Fibroblast of lung (primary cell): ENCODE measurements at regions not wholly inside any gene's neighbourhood (a gene's known extent, or its start where the extent isn't known, plus 50 kb on each side); places are given as distances from the start of the nearest gene placed in this dataset.

Experiments
- DNase-seq, 2 donors: peaks; one replicate each; pipeline versions ENCODE4 v3.0.0 to v3.0.0-alpha.2; 2010; ENCODE audit warnings: low read depth in 2 of 2
- H2AFZ ChIP-seq: 2 replicates; pipeline ENCODE4 v1.5.1; 2012; ENCODE audit warnings: low read length, control low read depth, inconsistent platforms
- H3K27ac ChIP-seq: 2 replicates; pipeline ENCODE4 v1.5.1; 2011; ENCODE audit warnings: low read length, control low read depth; ENCODE audit not compliant: insufficient read depth
- H3K27me3 ChIP-seq: 2 replicates; pipeline ENCODE4 v1.5.1; 2011; ENCODE audit warnings: mild to moderate bottlenecking, low read length; ENCODE audit not compliant: control insufficient read depth, insufficient read depth
- H3K36me3 ChIP-seq: 2 replicates; pipeline ENCODE4 v1.5.1; 2011; ENCODE audit warnings: low read length; ENCODE audit not compliant: control insufficient read depth, insufficient read depth
- H3K4me1 ChIP-seq: 2 replicates; pipeline ENCODE4 v1.5.1; 2011; ENCODE audit warnings: low read length; ENCODE audit not compliant: control insufficient read depth, insufficient read depth; ENCODE audit errors: extremely low read depth
- H3K4me2 ChIP-seq: 2 replicates; pipeline ENCODE4 v1.5.1; 2011; ENCODE audit warnings: low read length, control low read depth; ENCODE audit not compliant: insufficient read depth; ENCODE audit errors: extremely low read depth
- H3K4me3 ChIP-seq, 4 experiments: fragments of 200-600 bp in 1 of 4; sonication (generic) in 1 of 4; replicated peaks in 1 of 4; 2 replicates each; pipeline ENCODE4 v1.5.1; 2011 to 2016; ENCODE audit warnings: low read length in 4 of 4, low read depth in 3 of 4, mild to moderate bottlenecking in 3 of 4, control low read depth in 2 of 4, inconsistent platforms in 1 of 4, mixed read lengths in 1 of 4; ENCODE audit not compliant: insufficient read depth in 1 of 4; ENCODE audit errors: control extremely low read depth in 1 of 4
- H3K79me2 ChIP-seq: 2 replicates; pipeline ENCODE4 v1.5.1; 2012; ENCODE audit warnings: mild to moderate bottlenecking, low read length, inconsistent platforms; ENCODE audit not compliant: control insufficient read depth, insufficient read depth
- H3K9ac ChIP-seq: 2 replicates; pipeline ENCODE4 v1.5.1; 2011; ENCODE audit warnings: mild to moderate bottlenecking, low read length, control low read depth; ENCODE audit not compliant: insufficient read depth
- H3K9me3 ChIP-seq: 2 replicates; pipeline ENCODE4 v1.5.1; 2012; ENCODE audit warnings: low read depth, low read length; ENCODE audit not compliant: control insufficient read depth, insufficient read depth
- H4K20me1 ChIP-seq: 2 replicates; pipeline ENCODE4 v1.5.1; 2011; ENCODE audit warnings: low read length; ENCODE audit not compliant: control insufficient read depth, insufficient read depth; ENCODE audit errors: extremely low read depth
- EZH2 ChIP-seq: IDR thresholded peaks from 2 replicates; pipeline ENCODE4 v1.5.1; 2012; ENCODE audit warnings: low read length, control low read depth, mild to moderate bottlenecking; ENCODE audit errors: missing control alignments
- TF ChIP-seq, protein P1 (sequence below), 2 donors: IDR thresholded peaks in 1 of 2; conservative IDR thresholded peaks in 1 of 2; 1 replicate in 1 of 2; 2 replicates in 1 of 2; pipeline ENCODE4 v1.5.1; 2011 to 2012; ENCODE audit warnings: low read length in 2 of 2, control low read depth in 1 of 2, inconsistent platforms in 1 of 2, low read depth in 1 of 2, mild to moderate bottlenecking in 1 of 2

DNA sequence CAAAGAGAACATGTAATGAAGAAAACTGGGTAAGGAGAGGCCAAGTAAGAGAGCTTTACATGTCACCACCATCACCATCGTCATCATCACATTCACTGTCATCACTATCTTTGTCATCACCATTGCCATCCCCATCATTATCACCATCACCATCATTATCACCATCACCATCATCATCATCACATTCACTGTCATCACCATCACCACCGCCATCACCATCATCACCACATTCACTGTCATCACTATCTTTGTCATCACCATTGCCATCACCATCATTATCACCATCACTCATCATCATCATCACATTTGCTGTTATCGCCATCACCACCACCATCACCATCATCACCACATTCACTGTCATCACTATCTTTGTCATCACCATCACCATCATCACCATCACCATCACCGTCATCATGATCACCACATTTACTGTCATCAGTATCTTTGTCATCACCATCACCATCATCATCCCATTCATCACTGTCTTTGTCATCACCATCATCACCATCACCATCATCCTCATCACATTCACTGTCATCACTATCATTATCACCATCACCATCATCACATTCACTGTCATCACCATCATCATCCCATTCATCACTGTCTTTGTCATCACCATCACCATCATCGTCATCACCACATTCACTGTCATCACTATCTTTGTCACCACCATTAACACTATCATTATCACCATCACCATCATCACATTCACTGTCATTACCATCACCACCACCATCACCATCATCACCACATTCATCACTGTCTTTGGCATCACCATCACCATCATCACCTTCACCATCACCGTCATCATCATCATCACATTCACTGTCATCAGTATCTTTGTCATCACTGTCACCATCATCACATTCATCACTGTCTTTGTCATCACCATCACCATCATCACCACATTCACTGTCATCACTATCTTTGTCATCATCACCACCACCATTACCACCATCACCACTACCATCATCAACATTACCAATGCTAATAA, 172.3 kb downstream of the ERMARD start:
- peaks cover 3% of the 10 kb centered on the region for H3K9me3 ChIP-seq
- no peak overlapping the region for H2AFZ ChIP-seq

DNA sequence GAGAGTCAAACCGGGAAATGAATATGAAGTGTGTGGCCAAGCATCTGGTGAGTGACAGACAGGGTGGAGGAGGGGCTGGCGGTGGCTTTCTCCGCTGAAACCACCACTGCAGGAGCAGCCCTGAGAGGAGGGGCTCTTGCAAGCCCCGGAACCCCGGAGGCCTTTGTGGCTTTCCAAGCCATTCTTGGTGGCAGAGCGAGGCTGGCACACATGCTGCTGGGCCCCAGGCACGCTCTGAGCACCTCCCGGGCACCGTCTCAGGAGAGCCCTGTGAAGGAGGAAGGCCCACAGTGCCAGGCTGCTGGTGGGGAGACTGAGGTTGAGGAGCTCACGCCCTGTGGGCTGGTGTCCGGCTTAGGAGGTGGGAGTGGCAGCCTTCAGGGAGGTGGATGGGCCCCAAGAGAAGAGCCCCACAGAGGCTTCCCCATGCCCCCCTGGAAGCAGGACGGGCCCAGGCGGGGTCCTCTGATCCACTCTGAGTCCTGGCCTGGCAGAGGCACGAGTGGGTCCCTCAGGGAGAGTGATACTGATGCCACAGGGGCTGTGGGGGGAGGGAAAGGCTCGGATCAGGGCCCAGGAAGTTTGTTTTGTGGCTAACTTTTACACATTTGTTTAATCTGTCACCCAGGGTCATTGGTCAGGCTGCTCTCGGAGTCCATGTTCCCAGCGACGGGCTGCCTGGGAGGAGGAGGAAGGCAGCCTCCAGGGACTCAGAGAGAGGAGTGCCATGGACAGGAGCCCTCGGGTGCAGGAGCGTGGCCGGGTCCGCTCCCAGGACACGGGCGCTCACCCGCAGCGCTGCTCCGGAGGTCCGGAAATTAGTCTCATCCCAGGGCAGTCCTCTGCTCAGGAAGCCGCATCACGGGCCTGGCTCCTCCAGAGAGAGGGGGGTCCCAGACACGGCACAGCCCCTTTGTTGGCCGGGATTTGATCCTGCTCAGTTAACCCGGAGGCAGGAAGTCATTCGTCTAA, 170.7 kb downstream of the ERMARD start:
- Histone ChIP-seq H3K27ac (no peak overlapping the region), H4K20me1 (no peaks in the 10 kb centered on the region), H3K9me3 (peaks cover 9% of the 10 kb centered on the region), H3K4me2 (no peak overlapping the region), H3K27me3 (no peaks in the 10 kb centered on the region), H3K4me3 (no peak overlapping the region), H3K79me2 (no peaks in the 10 kb centered on the region), H3K9ac (no peak overlapping the region), H3K4me1 (no peaks in the 10 kb centered on the region), H2AFZ (no peak overlapping the region), H3K36me3 (no peaks in the 10 kb centered on the region)
- TF ChIP-seq EZH2: no peak
- TF ChIP-seq, protein P1, sequence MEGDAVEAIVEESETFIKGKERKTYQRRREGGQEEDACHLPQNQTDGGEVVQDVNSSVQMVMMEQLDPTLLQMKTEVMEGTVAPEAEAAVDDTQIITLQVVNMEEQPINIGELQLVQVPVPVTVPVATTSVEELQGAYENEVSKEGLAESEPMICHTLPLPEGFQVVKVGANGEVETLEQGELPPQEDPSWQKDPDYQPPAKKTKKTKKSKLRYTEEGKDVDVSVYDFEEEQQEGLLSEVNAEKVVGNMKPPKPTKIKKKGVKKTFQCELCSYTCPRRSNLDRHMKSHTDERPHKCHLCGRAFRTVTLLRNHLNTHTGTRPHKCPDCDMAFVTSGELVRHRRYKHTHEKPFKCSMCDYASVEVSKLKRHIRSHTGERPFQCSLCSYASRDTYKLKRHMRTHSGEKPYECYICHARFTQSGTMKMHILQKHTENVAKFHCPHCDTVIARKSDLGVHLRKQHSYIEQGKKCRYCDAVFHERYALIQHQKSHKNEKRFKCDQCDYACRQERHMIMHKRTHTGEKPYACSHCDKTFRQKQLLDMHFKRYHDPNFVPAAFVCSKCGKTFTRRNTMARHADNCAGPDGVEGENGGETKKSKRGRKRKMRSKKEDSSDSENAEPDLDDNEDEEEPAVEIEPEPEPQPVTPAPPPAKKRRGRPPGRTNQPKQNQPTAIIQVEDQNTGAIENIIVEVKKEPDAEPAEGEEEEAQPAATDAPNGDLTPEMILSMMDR (conservative IDR thresholded peaks at IDR 0.05 in 1 of 2, IDR thresholded peaks at IDR 0.05 in 1 of 2; ENCODE audit: low read depth in 1 of 2, low read length in 2 of 2): no peak
- no peak for DNase-seq

More for the DNA sequence above, 172.3 kb downstream of the ERMARD start:
- no peak overlapping the region for H3K27ac ChIP-seq
- H3K4me1 ChIP-seq: no peaks in the 10 kb centered on the region
- no peaks in the 10 kb centered on the region for H4K20me1 ChIP-seq
- no peak for DNase-seq
- TF ChIP-seq EZH2: no peak
- TF ChIP-seq, protein P1 (conservative IDR thresholded peaks at IDR 0.05 in 1 of 2, IDR thresholded peaks at IDR 0.05 in 1 of 2; ENCODE audit: low read depth in 1 of 2, low read length in 2 of 2): no peak
- no peak overlapping the region for H3K9ac ChIP-seq
- H3K4me3 ChIP-seq: no peak overlapping the region
- H3K36me3 ChIP-seq: no peaks in the 10 kb centered on the region
- no peaks in the 10 kb centered on the region for H3K79me2 ChIP-seq
- H3K4me2 ChIP-seq: no peak overlapping the region
- H3K27me3 ChIP-seq: no peaks in the 10 kb centered on the region

DNA sequence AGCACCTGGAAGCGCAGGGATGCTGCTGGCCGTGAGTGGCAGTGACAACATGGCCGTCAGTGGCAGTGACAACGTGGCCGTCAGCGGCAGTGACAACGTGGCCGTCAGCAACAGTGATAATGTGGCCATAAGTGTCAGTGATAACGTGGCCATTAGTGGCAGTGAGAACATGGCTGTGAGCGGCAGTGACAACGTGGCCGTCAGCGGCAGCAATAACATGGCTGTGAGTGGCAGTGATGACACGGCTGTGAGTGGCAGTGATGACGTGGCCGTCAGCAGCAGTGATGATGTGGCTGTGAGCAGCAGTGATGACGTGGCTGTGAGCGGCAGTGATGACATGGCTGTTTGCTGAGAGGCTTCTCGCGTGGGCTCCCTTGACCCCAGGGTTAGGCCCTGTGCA, 169.8 kb downstream of the ERMARD start:
- TF ChIP-seq EZH2: no peak
- TF ChIP-seq, protein P1 (conservative IDR thresholded peaks at IDR 0.05 in 1 of 2, IDR thresholded peaks at IDR 0.05 in 1 of 2; ENCODE audit: low read depth in 1 of 2, low read length in 2 of 2): no peak
- Histone ChIP-seq H3K9ac (no peak overlapping the region), H3K4me3 (no peak overlapping the region), H3K27ac (no peak overlapping the region), H3K4me1 (no peaks in the 10 kb centered on the region), H3K36me3 (no peaks in the 10 kb centered on the region), H3K4me2 (no peak overlapping the region), H2AFZ (no peak overlapping the region), H3K79me2 (no peaks in the 10 kb centered on the region), H4K20me1 (no peaks in the 10 kb centered on the region), H3K27me3 (no peaks in the 10 kb centered on the region), H3K9me3 (peaks cover 10% of the 10 kb centered on the region)
- DNase-seq: no peak
